ENCODE measurements at regions not wholly inside any gene's neighbourhood (a gene's known extent, or its start where the extent isn't known, plus 50 kb on each side); places are given as distances from the start of the nearest gene placed in this dataset.

DNA sequence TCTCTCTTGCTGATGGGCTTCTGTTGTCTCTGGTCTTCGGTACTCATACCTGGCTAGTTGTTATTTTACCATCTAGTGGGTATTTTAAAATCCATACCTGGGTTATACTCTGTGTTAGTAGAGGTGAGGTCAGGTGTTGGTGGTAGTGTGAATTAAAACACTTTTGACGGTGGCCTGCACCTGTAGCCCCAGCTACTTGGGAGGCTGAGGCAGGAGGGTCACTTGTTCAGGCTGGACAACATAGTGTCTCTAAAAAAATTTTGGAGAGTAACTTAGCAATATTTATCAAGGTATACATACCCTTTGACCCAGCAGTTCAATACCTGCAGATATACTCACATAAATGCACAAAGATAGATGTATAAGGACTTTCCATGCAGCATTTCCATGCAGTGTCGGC lies 55.4 kb downstream of the GSX1 start:
- no peak overlapping the region for H3K4me3 Mint-ChIP-seq
- no peaks in the 10 kb centered on the region for H3K4me1 Mint-ChIP-seq
- H3K27ac Mint-ChIP-seq (ENCODE audit: low read depth), result no peak overlapping the region
- H3K36me3 Mint-ChIP-seq (ENCODE audit: insufficient read depth), result no peaks in the 10 kb centered on the region
- DNase-seq (ENCODE audit: low spot score in 2 of 2) (no peak), ATAC-seq (replicated peaks; ENCODE audit: extremely low read depth, poor library complexity, severe bottlenecking) (no peak)
- no peaks in the 10 kb centered on the region for H3K9me3 Mint-ChIP-seq
- H3K27me3 Mint-ChIP-seq, result peaks cover 49% of the 10 kb centered on the region

DNA sequence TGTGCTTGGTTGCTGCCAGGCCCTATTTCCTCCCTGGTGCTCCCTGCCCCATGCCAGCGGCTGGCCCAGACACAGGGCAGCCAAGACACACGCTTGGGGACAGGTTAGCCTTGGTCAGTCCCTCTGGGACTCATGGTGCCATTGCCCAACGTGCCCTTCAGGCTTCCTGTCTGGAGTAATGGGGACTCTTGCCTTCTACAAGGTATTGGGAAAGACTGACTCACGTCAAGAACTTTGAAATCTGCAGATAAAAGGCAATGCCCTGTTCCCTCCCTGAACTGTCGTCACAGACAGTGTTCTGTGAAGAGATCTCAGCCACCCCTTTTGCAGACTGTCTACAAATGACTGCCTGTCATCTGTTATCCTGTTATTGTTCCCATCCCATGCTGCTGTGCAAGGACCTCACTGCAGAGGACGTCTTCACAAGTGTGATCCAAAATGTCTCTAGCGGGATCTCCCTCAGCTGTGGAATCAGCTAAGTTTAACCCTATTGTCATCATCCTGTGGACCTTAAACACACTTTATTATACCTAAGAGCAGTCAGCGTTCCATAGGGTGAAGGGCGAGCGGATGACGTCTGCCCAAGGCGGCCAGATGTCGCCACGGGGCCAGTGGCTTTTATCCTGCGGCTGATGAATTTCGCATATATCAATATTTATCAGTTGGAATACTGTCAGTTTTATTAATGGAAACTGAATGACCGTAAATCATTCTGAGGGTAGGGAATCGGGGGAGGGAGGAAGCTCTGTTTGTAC lies 59.0 kb downstream of the GSX1 start:
- no peak overlapping the region for H3K4me3 Mint-ChIP-seq
- DNase-seq (ENCODE audit: low spot score in 2 of 2), result no peak
- no peak overlapping the region for H3K27ac Mint-ChIP-seq (ENCODE audit: low read depth)
- peaks cover 62% of the 10 kb centered on the region for H3K27me3 Mint-ChIP-seq
- ATAC-seq (replicated peaks; ENCODE audit: extremely low read depth, poor library complexity, severe bottlenecking), result no peak
- H3K9me3 Mint-ChIP-seq, result no peaks in the 10 kb centered on the region
- no peaks in the 10 kb centered on the region for H3K36me3 Mint-ChIP-seq (ENCODE audit: insufficient read depth)
- H3K4me1 Mint-ChIP-seq, result no peaks in the 10 kb centered on the region

GRCh38 chr13:27852491-27852890 lies 60.2 kb downstream of the GSX1 start:
- no peak for ATAC-seq (replicated peaks; ENCODE audit: extremely low read depth, poor library complexity, severe bottlenecking)
- Mint-ChIP-seq H3K27ac (ENCODE audit: low read depth) (no peak overlapping the region), H3K4me3 (no peak overlapping the region), H3K36me3 (ENCODE audit: insufficient read depth) (no peaks in the 10 kb centered on the region), H3K9me3 (no peaks in the 10 kb centered on the region), H3K27me3 (peaks cover 59% of the 10 kb centered on the region), H3K4me1 (no peaks in the 10 kb centered on the region)
- no peak for DNase-seq (ENCODE audit: low spot score in 2 of 2)

DNA sequence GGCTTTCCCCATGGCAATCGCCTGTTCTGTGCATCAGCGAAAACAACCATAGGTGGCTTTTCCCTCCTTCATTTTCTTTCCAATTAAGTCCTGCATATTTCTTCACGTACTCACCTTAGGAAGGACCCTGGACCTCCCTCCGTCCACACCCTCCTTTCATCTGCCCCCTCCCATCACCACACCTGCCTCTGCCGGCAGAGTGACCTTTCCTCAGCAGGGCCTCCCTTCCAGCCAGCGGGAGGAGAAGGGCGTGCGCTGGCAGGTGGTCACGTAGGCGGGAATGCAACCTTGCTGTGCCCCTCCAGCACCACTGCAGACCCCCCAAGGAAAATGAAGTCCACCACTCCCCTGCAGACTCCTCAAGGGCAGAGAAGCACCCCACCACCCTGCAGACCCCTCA lies 61.1 kb downstream of the GSX1 start:
- ATAC-seq (replicated peaks; ENCODE audit: extremely low read depth, poor library complexity, severe bottlenecking) (no peak), DNase-seq (ENCODE audit: low spot score in 2 of 2) (no peak)
- Mint-ChIP-seq H3K4me3 (no peak overlapping the region), H3K36me3 (ENCODE audit: insufficient read depth) (no peaks in the 10 kb centered on the region), H3K9me3 (no peaks in the 10 kb centered on the region), H3K27me3 (peaks cover 58% of the 10 kb centered on the region), H3K4me1 (no peaks in the 10 kb centered on the region), H3K27ac (ENCODE audit: low read depth) (no peak overlapping the region)

DNA sequence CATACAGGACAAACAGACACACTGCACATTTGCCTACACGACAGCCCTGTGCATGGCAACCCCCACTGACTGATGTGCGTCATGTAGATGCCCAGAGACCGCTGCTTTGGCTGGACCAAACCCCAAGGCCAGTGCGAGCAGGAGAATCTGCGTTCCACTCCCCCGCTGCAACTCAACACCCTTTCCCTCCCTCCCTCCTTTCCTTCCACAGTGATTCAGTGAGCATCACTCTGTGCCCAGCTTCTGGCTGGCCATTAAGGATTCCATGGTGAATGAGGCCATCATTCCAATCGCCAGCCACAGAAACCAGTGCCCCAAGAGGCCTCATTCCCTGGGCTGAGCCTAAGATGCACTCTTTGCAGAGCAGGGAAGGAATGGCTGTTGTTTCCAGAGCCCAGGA lies 61.6 kb downstream of the GSX1 start:
- H3K36me3 Mint-ChIP-seq (ENCODE audit: insufficient read depth), result no peaks in the 10 kb centered on the region
- DNase-seq (ENCODE audit: low spot score in 2 of 2) (no peak), ATAC-seq (replicated peaks; ENCODE audit: extremely low read depth, poor library complexity, severe bottlenecking) (no peak)
- peaks cover 58% of the 10 kb centered on the region for H3K27me3 Mint-ChIP-seq
- H3K9me3 Mint-ChIP-seq, result no peaks in the 10 kb centered on the region
- H3K4me1 Mint-ChIP-seq, result no peaks in the 10 kb centered on the region
- no peak overlapping the region for H3K4me3 Mint-ChIP-seq
- H3K27ac Mint-ChIP-seq (ENCODE audit: low read depth), result no peak overlapping the region

DNA sequence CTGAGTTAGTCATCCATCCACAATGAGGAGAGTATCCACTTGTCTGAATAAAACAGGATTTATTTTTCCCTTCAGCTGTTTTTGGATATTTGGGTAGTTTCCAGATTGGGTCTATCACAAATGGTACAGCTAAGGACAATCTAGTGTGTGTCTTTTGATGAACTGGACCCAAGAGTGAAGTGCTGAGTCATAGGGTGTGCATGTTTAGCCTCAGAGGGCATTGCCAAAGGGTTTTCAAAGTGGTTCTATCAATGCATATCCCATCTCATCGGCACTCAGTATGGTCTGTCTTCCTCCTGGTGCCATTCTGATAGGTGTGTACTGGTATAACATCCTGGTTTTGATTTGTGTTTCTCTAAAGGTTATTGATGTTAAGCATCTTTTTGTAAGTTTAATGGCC lies 62.3 kb downstream of the GSX1 start:
- peaks cover 58% of the 10 kb centered on the region for H3K27me3 Mint-ChIP-seq
- DNase-seq (ENCODE audit: low spot score in 2 of 2) (no peak), ATAC-seq (replicated peaks; ENCODE audit: extremely low read depth, poor library complexity, severe bottlenecking) (no peak)
- H3K4me1 Mint-ChIP-seq, result no peaks in the 10 kb centered on the region
- no peak overlapping the region for H3K27ac Mint-ChIP-seq (ENCODE audit: low read depth)
- no peaks in the 10 kb centered on the region for H3K36me3 Mint-ChIP-seq (ENCODE audit: insufficient read depth)
- no peak overlapping the region for H3K4me3 Mint-ChIP-seq
- no peaks in the 10 kb centered on the region for H3K9me3 Mint-ChIP-seq

- H3K4me1 Mint-ChIP-seq, result no peaks in the 10 kb centered on the region
- H3K27ac Mint-ChIP-seq (ENCODE audit: low read depth), result no peak overlapping the region
- peaks cover 58% of the 10 kb centered on the region for H3K27me3 Mint-ChIP-seq
- no peaks in the 10 kb centered on the region for H3K36me3 Mint-ChIP-seq (ENCODE audit: insufficient read depth)
- ATAC-seq (replicated peaks; ENCODE audit: extremely low read depth, poor library complexity, severe bottlenecking) (no peak), DNase-seq (ENCODE audit: low spot score in 2 of 2) (no peak)
- H3K4me3 Mint-ChIP-seq, result no peak overlapping the region
- no peaks in the 10 kb centered on the region for H3K9me3 Mint-ChIP-seq
Measured at GRCh38 chr13:27855381-27855780, 63.1 kb downstream of the GSX1 start.

DNA sequence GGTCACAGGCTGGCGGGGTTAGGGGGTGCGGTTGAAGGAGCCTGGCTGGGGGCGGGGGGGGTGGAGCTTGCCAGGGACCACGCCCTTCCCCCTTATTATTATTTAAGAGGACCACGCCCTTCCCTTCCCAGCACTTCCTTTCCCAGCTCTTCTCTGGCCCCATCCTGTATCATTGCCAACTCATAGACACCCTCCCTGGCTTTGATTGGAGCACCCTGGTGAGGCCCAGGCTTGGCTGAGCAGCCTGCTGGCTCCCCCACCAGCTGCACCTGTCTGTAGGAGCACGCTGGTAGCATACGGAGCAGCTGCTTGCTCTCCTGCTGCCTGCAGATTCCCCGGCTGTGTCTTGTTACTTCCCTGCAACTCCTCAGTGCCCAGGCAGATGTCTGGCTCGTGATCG lies 62.5 kb upstream of the PDX1 start:
- H3K36me3 Mint-ChIP-seq (ENCODE audit: insufficient read depth), result no peaks in the 10 kb centered on the region
- no peaks in the 10 kb centered on the region for H3K9me3 Mint-ChIP-seq
- H3K4me1 Mint-ChIP-seq, result no peaks in the 10 kb centered on the region
- ATAC-seq (replicated peaks; ENCODE audit: extremely low read depth, poor library complexity, severe bottlenecking) (no peak), DNase-seq (ENCODE audit: low spot score in 2 of 2) (no peak)
- H3K27ac Mint-ChIP-seq (ENCODE audit: low read depth), result no peak overlapping the region
- H3K4me3 Mint-ChIP-seq, result no peak overlapping the region
- peaks cover 45% of the 10 kb centered on the region for H3K27me3 Mint-ChIP-seq

GRCh38 chr13:27858046-27858445 lies 61.8 kb upstream of the PDX1 start:
- no peak for ATAC-seq (replicated peaks; ENCODE audit: extremely low read depth, poor library complexity, severe bottlenecking)
- Mint-ChIP-seq H3K36me3 (ENCODE audit: insufficient read depth) (no peaks in the 10 kb centered on the region), H3K4me1 (no peaks in the 10 kb centered on the region), H3K4me3 (no peak overlapping the region), H3K9me3 (no peaks in the 10 kb centered on the region), H3K27ac (ENCODE audit: low read depth) (no peak overlapping the region), H3K27me3 (peaks cover 40% of the 10 kb centered on the region)
- no peak for DNase-seq (ENCODE audit: low spot score in 2 of 2)

GRCh38 chr13:27860743-27861142 lies 59.1 kb upstream of the PDX1 start:
- no peak overlapping the region for H3K4me3 Mint-ChIP-seq

DNA sequence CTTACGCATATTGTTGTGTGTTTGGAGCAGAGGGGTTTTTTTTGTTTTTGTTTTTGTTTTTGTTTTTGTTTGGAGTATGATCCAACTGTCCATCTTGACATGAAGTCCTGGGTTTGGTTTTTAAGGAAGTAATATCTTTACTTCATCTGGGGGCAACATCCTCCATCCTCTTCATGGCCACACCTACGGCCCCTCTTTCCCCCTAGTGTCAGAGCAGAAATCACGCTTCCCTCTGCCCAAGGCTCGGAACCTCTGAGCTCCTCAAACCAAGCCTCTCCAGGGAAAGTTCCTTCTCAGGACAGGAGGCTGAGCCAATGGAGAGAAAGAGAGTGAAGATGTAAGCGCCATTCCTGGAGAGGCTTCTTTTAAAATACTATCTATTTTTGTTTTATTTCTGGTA lies 58.6 kb upstream of the PDX1 start:
- ATAC-seq (replicated peaks; ENCODE audit: extremely low read depth, poor library complexity, severe bottlenecking) (no peak), DNase-seq (ENCODE audit: low spot score in 2 of 2) (no peak)
- peaks cover under 1% of the 10 kb centered on the region for H3K36me3 Mint-ChIP-seq (ENCODE audit: insufficient read depth)
- peaks cover 40% of the 10 kb centered on the region for H3K27me3 Mint-ChIP-seq
- H3K9me3 Mint-ChIP-seq, result no peaks in the 10 kb centered on the region
- H3K4me3 Mint-ChIP-seq, result no peak overlapping the region
- no peak overlapping the region for H3K27ac Mint-ChIP-seq (ENCODE audit: low read depth)
- H3K4me1 Mint-ChIP-seq, result no peaks in the 10 kb centered on the region

More at GRCh38 chr13:27860743-27861142, 59.1 kb upstream of the PDX1 start:
- ATAC-seq (replicated peaks; ENCODE audit: extremely low read depth, poor library complexity, severe bottlenecking) (no peak), DNase-seq (ENCODE audit: low spot score in 2 of 2) (no peak)
- Mint-ChIP-seq H3K36me3 (ENCODE audit: insufficient read depth) (no peaks in the 10 kb centered on the region), H3K27me3 (peaks cover 40% of the 10 kb centered on the region), H3K27ac (ENCODE audit: low read depth) (no peak overlapping the region), H3K9me3 (no peaks in the 10 kb centered on the region), H3K4me1 (no peaks in the 10 kb centered on the region)

DNA sequence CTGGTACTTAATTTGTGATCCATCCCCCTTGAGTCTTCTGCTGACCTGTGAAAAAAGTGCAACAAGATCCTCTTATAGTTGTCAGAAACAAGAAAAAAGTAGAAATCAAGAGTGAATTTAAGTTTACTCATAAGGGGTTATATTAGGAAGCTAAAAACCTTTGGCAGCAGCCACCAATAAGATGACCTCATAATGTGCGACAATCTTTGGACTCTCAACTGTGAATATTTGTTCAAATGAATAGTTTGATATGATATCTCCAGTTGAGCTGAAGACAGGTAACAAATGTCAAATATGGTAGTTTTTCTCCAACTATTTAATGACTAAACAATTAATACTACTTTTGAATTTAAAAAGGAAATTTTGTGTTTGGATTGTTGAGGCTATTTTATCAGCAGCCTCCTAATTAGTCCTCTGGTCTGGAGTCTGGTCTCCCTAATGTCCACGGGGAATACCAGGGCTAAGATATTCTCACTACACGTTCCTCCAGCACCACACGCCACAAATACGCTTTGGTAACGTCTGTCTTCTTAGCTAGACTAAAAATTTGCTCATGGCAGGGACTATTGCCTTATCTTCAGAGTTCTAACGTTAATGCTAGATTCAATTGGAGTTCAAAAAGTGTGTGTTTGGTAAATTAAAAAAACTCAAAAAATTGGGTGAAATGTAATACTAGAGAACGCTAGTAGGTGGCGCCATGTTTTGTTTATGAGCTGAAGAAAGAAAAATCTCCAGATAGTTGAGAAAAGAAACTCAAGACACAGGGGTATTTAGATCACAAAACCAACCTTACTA lies 51.0 kb upstream of the PDX1 start:
- peaks cover 2% of the 10 kb centered on the region for H3K36me3 Mint-ChIP-seq (ENCODE audit: insufficient read depth)
- peaks cover 63% of the 10 kb centered on the region for H3K27me3 Mint-ChIP-seq
- H3K27ac Mint-ChIP-seq (ENCODE audit: low read depth), result no peak overlapping the region
- DNase-seq (ENCODE audit: low spot score in 2 of 2) (no peak), ATAC-seq (replicated peaks; ENCODE audit: extremely low read depth, poor library complexity, severe bottlenecking) (no peak)
- H3K4me1 Mint-ChIP-seq, result no peaks in the 10 kb centered on the region
- no peaks in the 10 kb centered on the region for H3K9me3 Mint-ChIP-seq
- no peak overlapping the region for H3K4me3 Mint-ChIP-seq

DNA sequence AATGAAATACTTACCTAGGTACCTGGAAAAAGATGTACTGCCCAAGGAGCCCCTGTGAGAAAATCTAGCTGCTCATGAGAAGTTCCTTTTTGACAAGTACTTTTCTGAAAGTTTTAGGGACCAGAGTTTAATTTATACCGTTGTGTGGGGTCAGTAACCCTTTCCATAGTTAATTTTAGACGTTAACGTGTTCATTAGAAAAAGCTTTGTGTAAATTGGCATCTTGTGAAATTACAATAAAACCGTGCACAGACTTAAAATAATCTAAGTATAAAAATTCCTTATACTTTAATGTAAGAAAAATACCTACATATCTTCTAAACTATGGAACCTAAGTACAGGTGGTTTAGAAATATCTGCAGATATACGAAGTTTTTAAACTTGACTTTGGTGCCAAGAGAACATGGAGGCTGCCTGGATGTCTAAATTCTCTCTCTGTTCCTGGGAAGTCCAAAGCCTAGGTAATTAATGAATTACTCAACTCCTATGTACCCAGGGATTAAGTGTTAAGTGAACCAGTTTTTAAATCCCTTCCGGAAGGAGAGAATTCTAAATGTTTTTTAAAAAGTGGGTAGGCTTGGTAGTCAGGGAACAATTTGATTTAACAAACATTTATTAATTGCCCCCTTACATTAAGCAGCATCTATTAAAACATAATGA lies 50.2 kb upstream of the PDX1 start:
- ATAC-seq (replicated peaks; ENCODE audit: extremely low read depth, poor library complexity, severe bottlenecking) (no peak), DNase-seq (ENCODE audit: low spot score in 2 of 2) (no peak)
- H3K9me3 Mint-ChIP-seq, result no peaks in the 10 kb centered on the region
- H3K4me1 Mint-ChIP-seq, result no peaks in the 10 kb centered on the region
- peaks cover 57% of the 10 kb centered on the region for H3K27me3 Mint-ChIP-seq
- no peak overlapping the region for H3K27ac Mint-ChIP-seq (ENCODE audit: low read depth)
- peaks cover 2% of the 10 kb centered on the region for H3K36me3 Mint-ChIP-seq (ENCODE audit: insufficient read depth)
- no peak overlapping the region for H3K4me3 Mint-ChIP-seq

Data from central memory CD8-positive, alpha-beta T cell (primary cell).